ENCODE measurements at regions not wholly inside any gene's neighbourhood (a gene's known extent, or its start where the extent isn't known, plus 50 kb on each side); places are given as distances from the start of the nearest gene placed in this dataset.

DNA sequence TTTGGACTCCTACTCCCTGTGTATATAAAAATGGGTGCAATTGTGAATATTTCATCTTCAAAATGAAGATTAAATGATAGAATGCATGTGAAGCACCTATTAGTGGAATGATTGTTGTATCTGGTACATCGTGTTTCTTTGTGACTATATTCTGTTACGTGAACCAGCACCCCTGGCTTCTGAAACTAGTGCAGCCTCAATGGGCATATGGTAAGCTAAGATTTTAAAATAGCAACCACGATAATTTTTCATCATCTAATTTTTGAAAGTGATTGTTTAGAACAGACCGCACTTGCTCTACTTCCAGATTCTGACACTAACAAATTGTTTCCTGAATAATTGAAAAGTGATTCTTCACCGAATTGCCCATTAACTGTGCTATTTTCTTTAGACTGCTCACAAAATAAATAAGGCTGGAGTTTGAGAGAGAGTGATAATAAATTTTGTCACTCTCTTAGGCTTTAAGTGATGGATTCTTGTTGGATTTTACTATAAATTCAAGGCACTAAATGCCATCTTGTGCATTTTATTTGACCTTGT, 806.1 kb upstream of the LRATD1 start:
- TF ChIP-seq, protein P1, sequence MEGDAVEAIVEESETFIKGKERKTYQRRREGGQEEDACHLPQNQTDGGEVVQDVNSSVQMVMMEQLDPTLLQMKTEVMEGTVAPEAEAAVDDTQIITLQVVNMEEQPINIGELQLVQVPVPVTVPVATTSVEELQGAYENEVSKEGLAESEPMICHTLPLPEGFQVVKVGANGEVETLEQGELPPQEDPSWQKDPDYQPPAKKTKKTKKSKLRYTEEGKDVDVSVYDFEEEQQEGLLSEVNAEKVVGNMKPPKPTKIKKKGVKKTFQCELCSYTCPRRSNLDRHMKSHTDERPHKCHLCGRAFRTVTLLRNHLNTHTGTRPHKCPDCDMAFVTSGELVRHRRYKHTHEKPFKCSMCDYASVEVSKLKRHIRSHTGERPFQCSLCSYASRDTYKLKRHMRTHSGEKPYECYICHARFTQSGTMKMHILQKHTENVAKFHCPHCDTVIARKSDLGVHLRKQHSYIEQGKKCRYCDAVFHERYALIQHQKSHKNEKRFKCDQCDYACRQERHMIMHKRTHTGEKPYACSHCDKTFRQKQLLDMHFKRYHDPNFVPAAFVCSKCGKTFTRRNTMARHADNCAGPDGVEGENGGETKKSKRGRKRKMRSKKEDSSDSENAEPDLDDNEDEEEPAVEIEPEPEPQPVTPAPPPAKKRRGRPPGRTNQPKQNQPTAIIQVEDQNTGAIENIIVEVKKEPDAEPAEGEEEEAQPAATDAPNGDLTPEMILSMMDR (IDR thresholded peaks at IDR 0.05), result no peak
- TF ChIP-seq RELA (CRISPR knock-in tag; IDR thresholded peaks at IDR 0.05; ENCODE audit: borderline replicate concordance), result no peak
- TF ChIP-seq, protein P2, sequence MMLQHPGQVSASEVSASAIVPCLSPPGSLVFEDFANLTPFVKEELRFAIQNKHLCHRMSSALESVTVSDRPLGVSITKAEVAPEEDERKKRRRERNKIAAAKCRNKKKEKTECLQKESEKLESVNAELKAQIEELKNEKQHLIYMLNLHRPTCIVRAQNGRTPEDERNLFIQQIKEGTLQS (CRISPR knock-in tag; conservative IDR thresholded peaks at IDR 0.05), result no peak
- TF ChIP-seq, protein P3, sequence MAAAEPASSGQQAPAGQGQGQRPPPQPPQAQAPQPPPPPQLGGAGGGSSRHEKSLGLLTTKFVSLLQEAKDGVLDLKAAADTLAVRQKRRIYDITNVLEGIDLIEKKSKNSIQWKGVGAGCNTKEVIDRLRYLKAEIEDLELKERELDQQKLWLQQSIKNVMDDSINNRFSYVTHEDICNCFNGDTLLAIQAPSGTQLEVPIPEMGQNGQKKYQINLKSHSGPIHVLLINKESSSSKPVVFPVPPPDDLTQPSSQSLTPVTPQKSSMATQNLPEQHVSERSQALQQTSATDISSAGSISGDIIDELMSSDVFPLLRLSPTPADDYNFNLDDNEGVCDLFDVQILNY (CRISPR knock-in tag; IDR thresholded peaks at IDR 0.05), result no peak
- no peak for TF ChIP-seq TCF7 (CRISPR knock-in tag; IDR thresholded peaks at IDR 0.05; ENCODE audit: low read depth)
- TF ChIP-seq, protein P4, sequence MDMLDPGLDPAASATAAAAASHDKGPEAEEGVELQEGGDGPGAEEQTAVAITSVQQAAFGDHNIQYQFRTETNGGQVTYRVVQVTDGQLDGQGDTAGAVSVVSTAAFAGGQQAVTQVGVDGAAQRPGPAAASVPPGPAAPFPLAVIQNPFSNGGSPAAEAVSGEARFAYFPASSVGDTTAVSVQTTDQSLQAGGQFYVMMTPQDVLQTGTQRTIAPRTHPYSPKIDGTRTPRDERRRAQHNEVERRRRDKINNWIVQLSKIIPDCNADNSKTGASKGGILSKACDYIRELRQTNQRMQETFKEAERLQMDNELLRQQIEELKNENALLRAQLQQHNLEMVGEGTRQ (CRISPR knock-in tag; IDR thresholded peaks at IDR 0.05), result no peak
- TF ChIP-seq CREB1 (CRISPR knock-in tag; IDR thresholded peaks at IDR 0.05), result no peak
- TF ChIP-seq, protein P5, sequence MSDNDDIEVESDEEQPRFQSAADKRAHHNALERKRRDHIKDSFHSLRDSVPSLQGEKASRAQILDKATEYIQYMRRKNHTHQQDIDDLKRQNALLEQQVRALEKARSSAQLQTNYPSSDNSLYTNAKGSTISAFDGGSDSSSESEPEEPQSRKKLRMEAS (CRISPR knock-in tag; IDR thresholded peaks at IDR 0.05), result no peak

All from WTC11 (cell line).